SKM-1 treated with dmso at 0.1 percent for 144 hours (cell line): ENCODE measurements at regions not wholly inside any gene's neighbourhood (a gene's known extent, or its start where the extent isn't known, plus 50 kb on each side); places are given as distances from the start of the nearest gene placed in this dataset.

ENCODE experiments used
- DNase-seq: peaks from one replicate; lab custom pipeline; 2025; ENCODE audit not compliant: unreplicated experiment; lab: John Stamatoyannopoulos, UW

- peak; percentile 36 for DNase-seq
These were observed 339.1 kb upstream of the OBI1 start for GRCh38 chr13:78997902-78998629.

GRCh38 chr13:78993792-78994191 lies 334.8 kb upstream of the OBI1 start:
- no peak for DNase-seq

- no peak for DNase-seq
These were observed 323.0 kb upstream of the OBI1 start for GRCh38 chr13:78981913-78982312.

- DNase-seq, result no peak
These were observed 320.4 kb upstream of the OBI1 start for GRCh38 chr13:78979349-78979748.

DNA sequence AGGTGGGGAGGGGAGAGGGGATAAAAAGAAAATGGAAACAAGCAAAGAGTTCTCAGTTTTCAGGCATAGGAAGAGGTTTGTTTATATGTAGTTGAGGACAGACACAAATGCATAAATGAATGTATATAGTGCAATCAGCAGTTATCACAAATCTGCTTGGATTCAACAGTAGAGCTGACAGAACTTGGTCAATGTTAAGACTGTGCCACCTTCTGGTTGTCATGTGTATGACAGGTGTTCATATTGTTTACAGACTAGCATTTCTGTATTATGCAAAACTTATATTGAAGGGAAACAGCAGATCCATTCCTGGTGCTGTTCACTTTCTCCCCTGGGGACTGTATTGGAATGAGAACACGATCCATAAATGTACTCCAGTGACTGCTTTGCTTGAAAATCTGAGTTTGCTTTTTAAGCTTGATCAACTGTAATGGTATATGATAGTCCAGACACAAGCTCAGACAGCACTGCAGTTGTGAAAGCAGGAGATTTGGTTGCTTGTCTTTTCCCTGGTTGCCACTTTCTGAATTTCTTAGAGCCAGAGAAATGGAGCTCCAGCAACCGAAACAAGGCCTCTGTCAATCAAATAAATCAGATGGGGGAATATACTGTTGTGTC lies 319.5 kb upstream of the OBI1 start:
- DNase-seq, result peak; percentile 63

DNA sequence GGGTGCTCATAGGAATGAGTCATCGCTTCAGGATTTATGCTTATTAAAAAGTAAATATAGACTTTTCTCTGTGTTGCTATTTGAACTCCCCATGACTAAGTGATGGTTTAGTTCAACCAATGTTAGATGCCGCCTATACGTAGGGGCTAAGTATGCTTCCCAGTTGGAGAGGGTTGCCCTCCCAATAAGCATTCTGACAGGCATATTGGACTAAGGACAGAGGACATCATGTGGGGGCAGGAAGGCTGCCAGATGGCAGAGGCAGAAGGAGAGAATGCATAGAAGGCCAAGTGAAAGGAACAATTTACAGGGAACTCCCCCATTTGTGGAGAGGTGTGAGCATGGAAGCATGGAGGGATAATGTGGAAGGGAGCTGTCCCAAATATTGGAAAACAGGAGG lies 318.4 kb upstream of the OBI1 start:
- DNase-seq, result no peak

DNA sequence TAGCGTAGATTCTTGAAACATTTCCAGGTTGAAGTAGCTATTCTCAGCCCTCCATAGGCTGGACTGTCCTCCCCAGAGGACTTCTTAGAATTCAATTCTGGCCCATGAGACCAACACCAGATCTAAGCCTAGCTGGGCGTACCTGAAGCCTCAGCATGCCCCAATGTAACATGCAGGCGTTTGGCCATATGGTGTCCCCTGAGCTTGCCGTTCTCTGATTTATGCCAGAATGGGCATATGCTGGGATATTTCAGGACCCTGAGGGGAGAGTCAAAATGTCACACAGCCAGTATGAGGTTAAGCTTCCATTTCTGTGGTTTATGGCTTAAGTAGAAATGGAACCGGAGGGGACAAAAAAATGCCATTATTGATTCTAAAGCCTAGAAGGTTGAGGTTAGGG lies 317.7 kb upstream of the OBI1 start:
- DNase-seq, result no peak

DNA sequence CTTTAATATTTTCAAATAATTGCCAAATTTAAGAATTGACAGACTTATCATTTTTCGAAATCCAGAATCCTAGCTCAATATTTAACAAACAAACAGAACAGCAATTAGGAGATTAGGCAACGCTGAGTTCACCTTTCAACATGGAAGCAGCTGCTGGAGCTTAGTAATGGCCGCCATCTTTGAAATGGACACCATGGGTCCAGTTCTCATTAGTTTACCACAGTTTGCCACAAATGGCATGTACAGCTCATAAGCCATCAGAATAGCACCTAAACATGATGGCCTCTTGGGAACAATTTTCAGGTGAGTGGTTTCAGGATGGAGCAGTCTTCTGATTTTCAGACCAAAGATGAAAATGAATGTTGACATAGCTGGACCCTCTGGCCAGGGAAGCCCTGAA lies 313.6 kb upstream of the OBI1 start:
- no peak for DNase-seq

DNA sequence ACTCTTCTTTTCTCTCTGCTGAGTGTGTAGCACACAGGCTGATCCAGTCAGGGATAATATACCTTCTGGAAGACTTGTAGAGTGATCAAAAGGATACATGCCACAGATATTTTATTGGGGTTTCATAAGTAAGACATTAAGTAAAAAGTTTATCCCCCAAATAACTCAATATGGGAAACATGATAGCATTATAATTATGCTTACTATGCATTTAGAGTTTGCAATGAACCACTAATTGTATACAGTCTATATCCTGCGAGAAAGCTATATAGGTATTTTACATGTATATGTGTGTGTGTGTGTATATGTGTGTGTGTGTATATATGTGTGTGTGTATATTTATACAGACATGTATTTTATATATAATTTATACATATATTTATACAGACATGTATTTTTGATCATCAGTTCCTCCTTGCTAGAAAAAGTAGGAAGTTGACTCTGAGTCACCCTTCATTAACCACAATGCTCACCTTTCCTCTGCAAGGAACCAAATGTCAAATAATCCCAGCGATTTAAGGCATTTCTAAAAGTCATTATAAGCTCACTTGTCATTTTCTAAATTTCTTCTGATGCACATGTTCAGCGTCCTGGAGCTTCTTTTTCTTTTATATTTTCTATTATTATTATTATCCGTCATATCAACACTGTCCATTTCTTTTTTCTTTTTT lies 312.5 kb upstream of the OBI1 start:
- DNase-seq, result no peak

DNA sequence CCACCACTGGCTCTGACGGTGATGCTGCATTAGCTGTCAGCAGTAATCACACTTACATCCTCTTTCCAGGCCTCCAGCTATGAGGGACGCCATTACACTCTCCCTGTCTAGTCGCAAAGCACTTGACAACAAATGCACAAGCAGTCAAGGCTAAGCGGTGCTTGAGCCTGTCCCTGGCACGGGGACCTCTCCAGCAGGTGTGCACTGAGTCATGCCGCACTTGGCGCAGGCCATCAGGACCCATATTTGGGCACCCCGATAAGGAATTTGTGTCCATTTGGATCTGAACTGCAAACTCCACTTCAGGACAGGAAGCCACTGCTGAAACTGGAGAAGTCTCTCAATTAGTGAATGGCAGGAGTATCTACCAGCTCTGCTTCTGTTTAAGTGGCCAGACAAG lies 301.9 kb upstream of the OBI1 start:
- DNase-seq, result no peak

DNA sequence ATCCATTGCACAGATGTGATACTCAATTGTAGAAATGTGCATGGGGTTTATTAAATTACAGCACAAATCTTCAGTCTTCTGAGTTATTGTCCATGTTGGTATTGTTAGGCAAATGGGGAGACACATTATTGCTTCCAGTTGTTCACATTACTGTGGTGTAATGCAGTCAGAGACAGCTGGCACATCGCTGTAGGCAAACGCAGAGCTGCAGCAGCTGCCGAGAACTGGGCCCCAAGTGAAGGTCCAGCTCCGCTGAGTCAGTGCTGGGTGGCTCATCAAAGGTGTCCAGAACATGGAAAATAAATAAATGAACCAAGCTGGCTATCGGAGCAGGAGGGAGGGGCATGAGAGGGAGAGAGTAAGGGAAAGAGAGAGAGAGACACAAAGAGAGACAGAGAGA lies 299.1 kb upstream of the OBI1 start:
- DNase-seq, result no peak

- DNase-seq, result no peak
These were observed 281.6 kb upstream of the OBI1 start for GRCh38 chr13:78940455-78941130.

DNA sequence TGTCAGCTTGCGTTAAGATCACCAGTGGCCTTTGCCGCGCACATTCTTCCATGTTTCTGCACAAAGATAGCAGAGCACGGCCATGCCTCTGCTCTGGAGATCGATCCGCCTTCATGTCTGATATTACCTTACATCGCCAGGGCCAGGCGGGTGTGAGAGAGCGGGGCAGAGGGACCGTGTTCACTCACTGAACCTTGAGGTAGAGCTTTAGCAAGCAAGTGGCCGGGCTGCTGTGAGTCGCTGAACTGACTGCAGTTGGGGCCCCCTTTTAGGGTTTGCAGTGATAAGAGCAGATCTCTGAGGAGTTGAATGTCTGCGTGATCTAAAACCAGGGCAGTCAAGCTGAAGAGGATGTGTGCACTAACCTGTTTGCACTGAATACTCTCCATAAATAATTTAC lies 275.4 kb upstream of the OBI1 start:
- no peak for DNase-seq

DNA sequence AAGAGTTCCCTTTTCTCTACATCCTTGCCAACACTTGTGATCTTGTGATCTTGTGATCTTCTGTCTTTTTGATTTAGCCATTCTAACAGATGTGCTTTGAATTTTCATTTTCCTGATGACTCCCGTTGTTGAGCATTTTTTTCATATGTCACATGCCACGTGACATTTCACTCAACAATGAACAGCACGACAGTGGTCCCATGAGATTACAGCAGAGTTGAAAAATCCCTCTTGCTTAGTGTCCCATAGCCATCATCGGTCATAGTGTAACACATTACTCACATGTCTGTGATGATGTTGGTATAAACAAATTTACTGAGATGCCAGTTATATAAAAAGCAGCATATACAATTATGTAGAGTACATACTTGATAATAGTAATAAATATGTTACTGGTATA lies 256.1 kb upstream of the OBI1 start:
- DNase-seq, result no peak

GRCh38 chr13:78913656-78914055 lies 254.7 kb upstream of the OBI1 start:
- no peak for DNase-seq

DNA sequence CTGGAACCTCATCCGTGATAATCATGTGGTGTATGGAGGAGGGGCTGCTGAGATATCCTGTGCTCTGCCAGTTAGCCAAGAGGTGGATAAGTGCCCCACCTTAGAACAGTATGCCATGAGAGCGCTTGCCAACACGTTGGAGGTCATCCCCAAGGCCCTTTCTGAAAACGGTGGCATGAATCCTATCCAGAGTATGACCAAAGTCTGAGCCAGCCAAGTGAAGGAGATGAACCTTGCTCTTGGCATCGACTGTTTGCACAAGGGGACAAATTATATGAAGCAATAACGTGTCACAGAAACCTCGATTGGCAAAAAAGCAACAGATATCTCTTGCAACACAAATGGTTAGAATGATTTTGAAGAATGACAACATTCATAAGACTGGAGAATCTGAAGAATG lies 251.2 kb upstream of the OBI1 start:
- DNase-seq, result no peak

GRCh38 chr13:78909276-78909675 lies 250.3 kb upstream of the OBI1 start:
- DNase-seq, result no peak

DNA sequence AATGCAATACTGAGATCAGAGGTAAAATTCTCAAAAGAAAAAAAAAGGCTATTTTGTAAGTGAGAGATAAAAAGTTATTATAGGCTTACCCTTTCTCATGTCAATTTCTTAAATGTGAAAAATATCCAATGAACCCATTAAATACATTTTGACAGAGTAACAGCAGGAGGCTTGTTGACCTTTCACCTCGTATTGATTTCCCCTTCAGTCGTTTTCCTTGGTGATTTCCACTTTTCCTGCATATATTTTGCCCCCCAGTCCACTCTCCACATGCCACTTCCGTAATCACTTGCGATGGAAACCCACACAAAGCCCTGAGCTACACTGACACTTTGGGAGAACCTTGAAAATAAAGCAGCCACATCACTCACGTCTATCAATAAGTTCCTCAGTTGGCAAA lies 248.1 kb upstream of the OBI1 start:
- DNase-seq, result no peak

GRCh38 chr13:78897200-78897599 lies 238.2 kb upstream of the OBI1 start:
- no peak for DNase-seq

DNA sequence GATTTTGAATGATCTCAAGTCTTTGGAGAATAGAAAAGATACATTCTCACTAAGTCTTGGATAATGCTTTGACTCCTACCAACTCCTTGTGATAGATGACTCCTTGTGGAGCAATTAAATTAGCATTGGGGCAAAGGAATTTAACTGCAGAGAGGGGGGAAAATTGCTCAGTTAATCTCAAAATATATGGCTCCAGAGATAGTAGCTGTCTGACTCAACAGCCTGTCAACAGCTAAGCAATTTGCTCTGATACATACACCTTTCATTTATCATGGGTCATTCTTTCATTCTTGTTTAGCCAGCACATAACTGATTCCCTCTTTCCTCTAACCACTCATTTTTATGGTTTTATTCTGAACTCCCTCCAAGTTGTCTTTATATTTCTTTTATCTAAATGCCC lies 225.6 kb upstream of the OBI1 start:
- DNase-seq, result no peak

- DNase-seq, result no peak
These were observed 222.8 kb upstream of the OBI1 start for GRCh38 chr13:78881751-78882150.

DNA sequence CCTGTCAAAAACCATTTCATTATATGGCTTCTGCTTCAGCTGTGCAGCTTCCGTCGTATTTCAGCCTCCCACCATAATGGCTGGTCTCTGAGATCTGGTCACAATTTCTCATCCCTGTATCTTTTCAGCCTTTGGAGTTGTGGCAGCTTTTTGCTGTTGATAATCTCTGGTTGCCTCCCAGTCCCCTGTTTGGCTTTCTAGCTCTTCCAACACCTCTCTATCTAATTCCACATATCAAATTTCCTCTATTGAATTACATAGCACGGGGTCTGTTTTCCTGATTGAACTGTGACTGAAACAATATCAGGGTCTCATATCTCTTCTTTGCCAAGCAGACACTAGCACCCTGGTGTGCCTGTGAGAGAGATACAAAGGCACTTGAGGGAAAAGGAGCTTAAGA lies 222.1 kb upstream of the OBI1 start:
- no peak for DNase-seq
